K562 (cell line): ENCODE measurements at regions not wholly inside any gene's neighbourhood (a gene's known extent, or its start where the extent isn't known, plus 50 kb on each side); places are given as distances from the start of the nearest gene placed in this dataset.

Experiments used
- CTCF ChIP-seq, 3 experiments: IDR thresholded peaks in 2 of 3; conservative IDR thresholded peaks in 1 of 3; 2 replicates each; pipeline ENCODE4 v1.5.1; 2011 to 2012; ENCODE audit warnings: low read length in 3 of 3, mild to moderate bottlenecking in 3 of 3, control low read depth in 2 of 3, improper control_type of control experiment in 1 of 3, inconsistent platforms in 1 of 3, low read depth in 1 of 3, mixed read lengths in 1 of 3, moderate library complexity in 1 of 3; ENCODE audit not compliant: insufficient read depth in 2 of 3
- HDAC2 ChIP-seq: fragments of 450-650 bp; IDR thresholded peaks from 2 replicates; pipeline ENCODE4 v1.6.1; 2016; ENCODE audit warnings: mild to moderate bottlenecking
- MTF1 ChIP-seq: fragments of 250-450 bp; sonication (Bioruptor Pico); IDR thresholded peaks from 2 replicates; pipeline ENCODE4 v1.9.0; 2021; ENCODE audit warnings: moderate library complexity, mild to moderate bottlenecking, inconsistent platforms, borderline replicate concordance
- ZNF197 ChIP-seq: fragments of 200-800 bp; sonication (Bioruptor generic); IDR thresholded peaks from 2 replicates; pipeline ENCODE4 v1.6.1; 2016; ENCODE audit warnings: low read depth, missing genetic modification characterization, missing compliant biosample characterization

DNA sequence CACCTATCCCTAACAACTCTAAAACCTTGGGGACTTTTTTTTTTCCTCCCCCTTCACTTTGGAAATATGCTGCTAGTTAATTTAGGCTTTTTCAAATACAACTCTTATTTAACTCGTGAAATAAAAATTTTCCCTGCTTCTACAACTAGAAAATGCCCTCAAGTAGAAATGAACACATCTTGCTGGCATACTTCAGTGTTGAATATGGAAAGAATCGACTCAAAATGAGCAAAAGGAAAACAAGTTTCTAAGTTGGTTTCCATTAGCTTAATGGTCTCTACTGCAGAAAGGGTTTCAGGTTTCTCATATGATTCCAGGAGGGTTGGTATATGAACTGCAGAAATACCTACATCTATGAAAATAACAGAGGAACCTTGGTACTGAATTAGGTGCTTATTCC lies 118.3 kb upstream of the TMTC1 start:
- TF ChIP-seq ZNF197 (CRISPR knock-in tag) (no peak), CTCF (IDR thresholded peaks at IDR 0.05 in 2 of 3, conservative IDR thresholded peaks at IDR 0.05 in 1 of 3; ENCODE audit: insufficient read depth in 2 of 3, low read depth in 1 of 3, low read length in 3 of 3) (no peak), MTF1 (CRISPR knock-in tag) (no peak), HDAC2 (no peak)
